LoVo (cell line): ENCODE measurements at regions not wholly inside any gene's neighbourhood (a gene's known extent, or its start where the extent isn't known, plus 50 kb on each side); places are given as distances from the start of the nearest gene placed in this dataset.

Experiments
- DNase-seq: peaks from one replicate; pipeline ENCODE4 v3.0.0-alpha.2; 2016; ENCODE audit warnings: low spot score

GRCh38 chrX:26032111-26032912, 105.8 kb upstream of the MAGEB18 start:
- DNase-seq: no peak

- no peak for DNase-seq
Observed at GRCh38 chrX:26037367-26037766, 100.8 kb upstream of the MAGEB18 start.

DNA sequence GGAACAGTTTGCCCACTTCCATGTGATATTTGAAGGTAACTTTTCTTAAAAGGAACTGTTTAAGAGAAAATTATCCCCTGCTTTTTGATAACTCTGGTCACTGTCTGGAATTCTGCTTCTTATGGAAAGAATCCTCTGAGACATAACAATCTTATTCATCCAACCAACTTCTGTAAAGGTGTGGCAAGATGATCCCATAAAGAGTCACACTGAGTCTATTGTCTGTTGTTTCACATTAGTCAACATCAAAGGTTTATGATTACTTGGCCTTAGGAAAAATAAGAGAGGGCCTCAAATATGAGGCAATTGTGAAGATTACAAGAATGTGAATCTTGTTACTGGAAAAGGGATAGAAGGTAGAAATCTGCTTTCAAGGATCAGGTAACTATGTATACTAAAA, 88.0 kb upstream of the MAGEB18 start:
- DNase-seq: no peak

GRCh38 chrX:26070882-26071281, 67.3 kb upstream of the MAGEB18 start:
- no peak for DNase-seq

DNA sequence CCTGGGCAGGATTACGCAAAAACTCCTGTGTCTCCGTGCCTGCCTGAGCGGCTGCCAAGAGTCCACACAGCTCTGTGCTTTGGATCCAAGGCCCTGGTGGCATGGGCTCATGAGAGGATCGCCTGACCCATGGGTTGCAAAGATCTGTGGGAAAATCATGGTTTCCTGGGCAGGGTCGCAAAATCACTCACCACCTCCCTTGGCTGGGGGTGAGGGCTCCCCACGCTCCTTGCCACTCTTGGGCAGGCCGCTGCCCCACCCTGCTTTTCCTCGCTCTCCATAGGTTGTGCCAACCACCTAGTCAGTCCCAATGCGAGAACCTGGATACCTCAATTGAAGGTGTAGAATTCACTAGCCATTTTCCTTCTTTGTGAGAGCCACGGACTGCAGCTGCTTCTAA, 66.5 kb upstream of the MAGEB18 start:
- DNase-seq: no peak

DNA sequence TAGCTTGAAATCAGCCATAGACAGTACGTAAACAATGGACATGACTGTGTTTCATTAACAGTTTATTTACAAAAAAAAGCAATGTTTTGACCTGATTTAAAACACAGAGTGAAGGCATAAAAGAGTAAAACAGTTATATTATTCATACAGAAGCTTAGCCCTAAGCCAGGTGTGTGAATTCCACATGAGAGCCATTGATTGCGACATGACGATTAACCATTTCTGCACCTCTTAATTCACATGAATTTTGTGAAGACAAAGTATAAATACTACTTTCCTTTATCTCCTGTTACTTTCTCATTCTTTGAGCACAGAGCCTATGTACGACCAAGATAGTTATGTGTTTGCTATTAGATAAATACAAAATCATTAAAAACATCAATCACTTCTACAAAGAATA, 55.0 kb upstream of the MAGEB18 start:
- no peak for DNase-seq
